H1 (cell line): ENCODE measurements at regions not wholly inside any gene's neighbourhood (a gene's known extent, or its start where the extent isn't known, plus 50 kb on each side); places are given as distances from the start of the nearest gene placed in this dataset.

Experiments
- CTCF ChIA-PET: fragments of 300-600 bp; sonication (Branson Sonifier 250); formaldehyde crosslinking; loops from one replicate; lab custom pipeline; 2021; ENCODE audit not compliant: partially characterized antibody; lab: Charles Lee
- POLR2A ChIA-PET: fragments of 300-600 bp; sonication (Branson Sonifier 250); formaldehyde crosslinking; loops from one replicate; lab custom pipeline; 2021; ENCODE audit warnings: inconsistent platforms; ENCODE audit not compliant: partially characterized antibody; lab: Charles Lee
- DNase-seq, 2 experiments: peaks; one replicate each; pipeline versions ENCODE4 v3.0.0 to v3.0.0-alpha.2; 2010 to 2022; ENCODE audit warnings: low spot score in 2 of 2, low read depth in 1 of 2, mixed read lengths in 1 of 2
- FAIRE-seq: peaks from 2 replicates; lab custom pipeline; 2011; peaks lifted over from hg19 to GRCh38; lab: Jason Lieb, UNC
- H2AFZ ChIP-seq: 2 replicates; pipeline ENCODE4 v1.8.1; 2012; ENCODE audit warnings: low read length, inconsistent platforms
- H2AK5ac ChIP-seq: 2 replicates; pipeline ENCODE4 v1.6.1; 2013; ENCODE audit warnings: low read depth, low read length
- H2BK120ac ChIP-seq: replicated peaks from 2 replicates; pipeline ENCODE3; 2013; ENCODE audit warnings: low read depth, low read length, inconsistent platforms
- H2BK12ac ChIP-seq: 2 replicates; pipeline ENCODE4 v1.6.1; 2013; ENCODE audit warnings: low read depth, low read length
- H2BK15ac ChIP-seq: 2 replicates; pipeline ENCODE4 v1.6.1; 2013; ENCODE audit warnings: low read length
- H2BK20ac ChIP-seq: 2 replicates; pipeline ENCODE4 v1.6.1; 2013; ENCODE audit warnings: low read length
- H2BK5ac ChIP-seq: 2 replicates; pipeline ENCODE4 v1.6.1; 2013; ENCODE audit warnings: low read depth, low read length
- H3K14ac ChIP-seq: 2 replicates; pipeline ENCODE4 v1.6.1; 2013; ENCODE audit warnings: inconsistent platforms; ENCODE audit not compliant: insufficient read length
- H3K18ac ChIP-seq: 2 replicates; pipeline ENCODE4 v1.6.1; 2013; ENCODE audit warnings: low read length; ENCODE audit errors: extremely low read depth
- H3K23ac ChIP-seq: 2 replicates; pipeline ENCODE4 v1.6.1; 2013; ENCODE audit warnings: inconsistent platforms; ENCODE audit not compliant: insufficient read length
- H3K23me2 ChIP-seq: 2 replicates; pipeline ENCODE4 v1.6.1; 2013; ENCODE audit warnings: low read depth, low read length
- H3K27ac ChIP-seq: 2 replicates; pipeline ENCODE4 v1.6.1; 2011; ENCODE audit warnings: low read depth, low read length, inconsistent platforms
- H3K27me3 ChIP-seq, 4 experiments: replicated peaks in 1 of 4; 1 replicate in 1 of 4; 2 replicates in 3 of 4; pipeline versions ENCODE4 v1.6.1 to v1.8.1; 2011 to 2013; ENCODE audit warnings: low read length in 3 of 4, mild to moderate bottlenecking in 3 of 4, inconsistent platforms in 2 of 4, mixed read lengths in 2 of 4, moderate library complexity in 1 of 4; ENCODE audit not compliant: control insufficient read depth in 3 of 4, insufficient read depth in 3 of 4; ENCODE audit errors: extremely low read depth in 1 of 4
- H3K36me3 ChIP-seq, 4 experiments: 2 replicates each; pipeline versions ENCODE4 v1.6.1 to v1.8.1; 2011 to 2013; ENCODE audit warnings: mild to moderate bottlenecking in 4 of 4, low read length in 3 of 4, moderate library complexity in 2 of 4, control low read depth in 1 of 4, inconsistent platforms in 1 of 4; ENCODE audit not compliant: insufficient read depth in 4 of 4, control insufficient read depth in 2 of 4
- H3K4ac ChIP-seq: replicated peaks from 2 replicates; pipeline ENCODE3; 2013; ENCODE audit warnings: low read length, low read depth, mixed read lengths, inconsistent platforms; ENCODE audit not compliant: insufficient read length
- H3K4me1 ChIP-seq, 4 experiments: replicated peaks in 1 of 4; 1 replicate in 1 of 4; 2 replicates in 3 of 4; pipeline versions ENCODE4 v1.6.1 to v1.8.1; 2011 to 2013; ENCODE audit warnings: low read length in 3 of 4, inconsistent platforms in 2 of 4, mixed read lengths in 1 of 4; ENCODE audit not compliant: insufficient read depth in 4 of 4, control insufficient read depth in 3 of 4
- H3K4me2 ChIP-seq, 2 experiments: 2 replicates each; pipeline versions ENCODE4 v1.6.1 to v1.8.1; 2011 to 2013; ENCODE audit warnings: low read depth in 2 of 2, low read length in 2 of 2, control low read depth in 1 of 2, inconsistent platforms in 1 of 2, mild to moderate bottlenecking in 1 of 2; ENCODE audit not compliant: insufficient read depth in 1 of 2
- H3K4me3 ChIP-seq, 4 experiments: fragments of 200-600, 300-600 bp in 1 of 4; sonication (generic), shearing (Covaris generic), sonication (Bioruptor Twin) in 1 of 4; 2 replicates each; pipeline versions ENCODE4 v1.5.1 to v1.8.1; 2011 to 2016; ENCODE audit warnings: low read length in 4 of 4, low read depth in 3 of 4, control low read depth in 2 of 4, inconsistent platforms in 2 of 4, mild to moderate bottlenecking in 2 of 4, mixed read lengths in 1 of 4, moderate library complexity in 1 of 4; ENCODE audit not compliant: insufficient read depth in 2 of 4; ENCODE audit errors: extremely low read depth in 1 of 4
- H3K56ac ChIP-seq: replicated peaks from 2 replicates; pipeline ENCODE3; 2013; ENCODE audit warnings: low read depth, mild to moderate bottlenecking, mixed read lengths, low read length, inconsistent platforms; ENCODE audit not compliant: insufficient read length
- H3K79me1 ChIP-seq: 2 replicates; pipeline ENCODE4 v1.6.1; 2013; ENCODE audit warnings: low read depth, low read length, control low read depth
- H3K79me2 ChIP-seq, 2 experiments: 2 replicates each; pipeline versions ENCODE4 v1.6.1 to v1.8.1; 2012 to 2013; ENCODE audit warnings: low read length in 2 of 2, mild to moderate bottlenecking in 2 of 2, inconsistent platforms in 1 of 2; ENCODE audit not compliant: insufficient read depth in 2 of 2, control insufficient read depth in 1 of 2
- H3K9ac ChIP-seq, 4 experiments: replicated peaks in 1 of 4; 1 replicate in 1 of 4; 2 replicates in 3 of 4; pipeline versions ENCODE4 v1.6.1 to v1.8.1; 2011 to 2013; ENCODE audit warnings: low read depth in 3 of 4, low read length in 3 of 4, control low read depth in 2 of 4, mild to moderate bottlenecking in 2 of 4, moderate library complexity in 2 of 4, inconsistent platforms in 1 of 4; ENCODE audit errors: extremely low read depth in 1 of 4
- H3K9me3 ChIP-seq, 2 experiments: 2 replicates each; pipeline versions ENCODE4 v1.6.1 to v1.8.1; 2012 to 2013; ENCODE audit warnings: mild to moderate bottlenecking in 2 of 2, moderate library complexity in 2 of 2, control low read depth in 1 of 2, inconsistent platforms in 1 of 2, low read depth in 1 of 2, low read length in 1 of 2, mixed read lengths in 1 of 2; ENCODE audit not compliant: insufficient read depth in 2 of 2
- H4K20me1 ChIP-seq, 2 experiments: replicated peaks in 1 of 2; 2 replicates each; pipeline versions ENCODE3 to v1.8.1; 2011 to 2013; ENCODE audit warnings: inconsistent platforms in 2 of 2, low read length in 2 of 2, mild to moderate bottlenecking in 1 of 2; ENCODE audit not compliant: insufficient read depth in 2 of 2, control insufficient read depth in 1 of 2
- H4K5ac ChIP-seq: 2 replicates; pipeline ENCODE4 v1.6.1; 2013; ENCODE audit warnings: low read length, low read depth, mixed read lengths, inconsistent platforms; ENCODE audit not compliant: insufficient read length
- H4K8ac ChIP-seq: 2 replicates; pipeline ENCODE4 v1.8.0; 2013; ENCODE audit warnings: mild to moderate bottlenecking, moderate library complexity, low read length, inconsistent platforms; ENCODE audit not compliant: insufficient read depth; ENCODE audit errors: extremely low read depth
- H4K91ac ChIP-seq: replicated peaks from 2 replicates; pipeline ENCODE3; 2013; ENCODE audit warnings: low read length, mixed read lengths, inconsistent platforms; ENCODE audit not compliant: insufficient read length
- BACH1 ChIP-seq: IDR thresholded peaks from 2 replicates; pipeline ENCODE4 v1.6.1; 2012; ENCODE audit warnings: low read length, improper control_type of control experiment
- CEBPB ChIP-seq: IDR thresholded peaks from 2 replicates; pipeline ENCODE4 v1.6.1; 2012; ENCODE audit warnings: low read depth, low read length
- CHD1 ChIP-seq: IDR thresholded peaks from 2 replicates; pipeline ENCODE4 v1.6.1; 2012; ENCODE audit warnings: low read depth, low read length, improper control_type of control experiment
- CTCF ChIP-seq, 3 experiments: IDR thresholded peaks; 1 replicate in 2 of 3; 2 replicates in 1 of 3; pipeline versions ENCODE4 v1.5.1 to v1.6.1; 2011; ENCODE audit warnings: low read length in 3 of 3, mild to moderate bottlenecking in 3 of 3, inconsistent platforms in 2 of 3, low read depth in 1 of 3, moderate library complexity in 1 of 3; ENCODE audit not compliant: insufficient read depth in 1 of 3; ENCODE audit errors: control extremely low read depth in 1 of 3
- EGR1 ChIP-seq: IDR thresholded peaks from 2 replicates; pipeline ENCODE4 v1.6.1; 2011; ENCODE audit warnings: low read depth, low read length, borderline replicate concordance
- GABPA ChIP-seq: IDR thresholded peaks from 2 replicates; pipeline ENCODE4 v1.6.1; 2011; ENCODE audit warnings: mild to moderate bottlenecking, low read length, moderate library complexity, borderline replicate concordance; ENCODE audit not compliant: insufficient read depth
- POU5F1 ChIP-seq: IDR thresholded peaks from 2 replicates; pipeline ENCODE4 v1.6.1; 2011; ENCODE audit warnings: low read depth, mild to moderate bottlenecking, low read length, moderate library complexity
- SAP30 ChIP-seq: fragments of 300-600 bp; sonication (generic); IDR thresholded peaks from 2 replicates; pipeline ENCODE4 v1.7.1; 2012; ENCODE audit warnings: low read length, moderate library complexity, mild to moderate bottlenecking, inconsistent platforms; ENCODE audit not compliant: insufficient read depth, insufficient replicate concordance
- TAF1 ChIP-seq: IDR thresholded peaks from 2 replicates; pipeline ENCODE4 v1.6.1; 2011; ENCODE audit warnings: mild to moderate bottlenecking, low read depth, low read length
- TBP ChIP-seq: IDR thresholded peaks from 2 replicates; pipeline ENCODE4 v1.6.1; 2011; ENCODE audit warnings: low read depth, low read length, improper control_type of control experiment
- USF2 ChIP-seq: IDR thresholded peaks from 2 replicates; pipeline ENCODE4 v1.6.1; 2011; ENCODE audit warnings: low read length, improper control_type of control experiment
- ZNF274 ChIP-seq: IDR thresholded peaks from 2 replicates; pipeline ENCODE4 v1.7.0; 2012; ENCODE audit warnings: low read length, borderline replicate concordance; ENCODE audit errors: extremely low read depth
- WGBS, 2 experiments: shearing (Covaris generic) in 1 of 2; methylation state at CpG; one replicate each; pipeline versions ENCODE4 v1.1.6 to v1.1.7; 2013 to 2015; ENCODE audit warnings: low lambda C conversion rate in 2 of 2, mixed read lengths in 2 of 2, inconsistent platforms in 1 of 2, low coverage in 1 of 2, missing lambda C conversion rate in 1 of 2; ENCODE audit not compliant: insufficient replicate concordance in 2 of 2, insufficient coverage in 1 of 2, insufficient read length in 1 of 2; ENCODE audit errors: extremely low coverage in 1 of 2, missing lambda C conversion rate in 1 of 2; 5-methylcytosine and 5-hydroxymethylcytosine counted together

- Histone ChIP-seq H2BK20ac (no peak overlapping the region), H3K79me2 (no peaks in the 10 kb centered on the region), H3K36me3 (no peaks in the 10 kb centered on the region), H3K4me2 (no peak overlapping the region), H2BK5ac (no peak overlapping the region), H3K14ac (no peak overlapping the region), H2AK5ac (no peak overlapping the region), H4K5ac (no peak overlapping the region), H3K18ac (no peak overlapping the region), H3K27ac (no peak overlapping the region), H4K8ac (no peak overlapping the region), H3K23ac (no peak overlapping the region), H3K4me3 (no peak overlapping the region), H2BK120ac (no peak overlapping the region), H3K9ac (no peak overlapping the region), H4K20me1 (no peaks in the 10 kb centered on the region), H3K79me1 (no peaks in the 10 kb centered on the region), H3K9me3 (no peaks in the 10 kb centered on the region), H3K56ac (no peak overlapping the region), H2BK12ac (no peak overlapping the region), H3K4me1 (no peaks in the 10 kb centered on the region; a peak in 1 of 7 replicates), H3K23me2 (no peaks in the 10 kb centered on the region), H3K27me3 (peaks cover 0 to 10% (median 5%) of the 10 kb centered on the region in 4 experiments; a peak in 3 of 7 replicates), H2BK15ac (no peak overlapping the region), H4K91ac (no peak overlapping the region), H2AFZ (no peak overlapping the region), H3K4ac (no peak overlapping the region)
- WGBS, 2 experiments, result 88% methylated on average over 7 of the region's 7 CpGs; no CpG with 5 or more reads in 1 of the 2 experiments
- ChIA-PET CTCF (interaction anchor here (0.6 to 2.3 kb wide), 12 partner anchors 10 to 308 kb away, joined by 3 to 8 read pairs (median 4); no protein-coding TSS in a partner anchor), POLR2A (no interaction called here)
- FAIRE-seq (no peak), DNase-seq (no peak)
- no peak for TF ChIP-seq BACH1
- TF ChIP-seq SAP30, result no peak
- TF ChIP-seq USF2, result no peak
- TF ChIP-seq CHD1, result no peak
- no peak for TF ChIP-seq ZNF274
- no peak for TF ChIP-seq POU5F1
- TF ChIP-seq GABPA, result no peak
- no peak for TF ChIP-seq TAF1
- no peak for TF ChIP-seq CTCF (IDR thresholded peaks at IDR 0.05; ENCODE audit: control extremely low read depth in 1 of 3, insufficient read depth in 1 of 3, low read depth in 1 of 3, low read length in 3 of 3)
- TF ChIP-seq EGR1, result no peak
- TF ChIP-seq CEBPB, result no peak
- TF ChIP-seq TBP, result no peak
Observed at GRCh38 chr7:131949659-131950058, 393.2 kb upstream of the PODXL start.
